HFFc6 (cell line): ENCODE measurements at regions not wholly inside any gene's neighbourhood (a gene's known extent, or its start where the extent isn't known, plus 50 kb on each side); places are given as distances from the start of the nearest gene placed in this dataset.
"Not testable (repeated sequence)": the region's sequence is repeated elsewhere in the genome, so short reads cannot be mapped to it uniquely, and the experiment has no call there.

Experiments used
- DNase-seq: peaks from one replicate; pipeline ENCODE4 v3.0.0-alpha.2; 2018
- H3K27ac Mint-ChIP-seq: 2 replicates; pipeline ENCODE4 v1.8.0; 2020; ENCODE audit warnings: mild to moderate bottlenecking, mixed read lengths
- H3K27me3 Mint-ChIP-seq: 2 replicates; pipeline ENCODE4 v1.8.0; 2021; ENCODE audit warnings: mild to moderate bottlenecking, moderate library complexity, mixed read lengths; ENCODE audit not compliant: insufficient read depth
- H3K36me3 Mint-ChIP-seq: 2 replicates; pipeline ENCODE4 v1.8.0; 2021; ENCODE audit warnings: low read depth, mixed read lengths
- H3K4me1 Mint-ChIP-seq: 2 replicates; pipeline ENCODE4 v1.8.0; 2020; ENCODE audit warnings: low read depth, mixed read lengths
- H3K4me3 Mint-ChIP-seq: 2 replicates; pipeline ENCODE4 v1.8.0; 2020; ENCODE audit warnings: mild to moderate bottlenecking, moderate library complexity, mixed read lengths
- H3K9me3 Mint-ChIP-seq: 2 replicates; pipeline ENCODE4 v1.8.0; 2020; ENCODE audit warnings: mild to moderate bottlenecking, mixed read lengths
- CTCF ChIP-seq: fragments of 200-600 bp; sonication (generic); IDR thresholded peaks from 2 replicates; pipeline ENCODE4 v1.5.0; 2021; ENCODE audit warnings: antibody characterized with exemption, mild to moderate bottlenecking

- no peaks in the 10 kb centered on the region for H3K4me1 Mint-ChIP-seq
- TF ChIP-seq CTCF: no peak
- no peak for DNase-seq
- H3K4me3 Mint-ChIP-seq: no peak overlapping the region
- H3K27ac Mint-ChIP-seq: no peak overlapping the region
- no peaks in the 10 kb centered on the region for H3K9me3 Mint-ChIP-seq
- H3K27me3 Mint-ChIP-seq: no peaks in the 10 kb centered on the region; the same call in 1 of the 2 replicates
- no peaks in the 10 kb centered on the region for H3K36me3 Mint-ChIP-seq
Measured at GRCh38 chr3:178217479-178217878, 318.8 kb upstream of the KCNMB2 start.

GRCh38 chr3:178218231-178218630 lies 318.0 kb upstream of the KCNMB2 start:
- no peak for DNase-seq
- Mint-ChIP-seq H3K27ac (no peak overlapping the region), H3K4me3 (no peak overlapping the region)

GRCh38 chr3:178219661-178220060 lies 316.6 kb upstream of the KCNMB2 start:
- not testable (repeated sequence) for H3K4me1 Mint-ChIP-seq, DNase-seq, H3K9me3 Mint-ChIP-seq, H3K27ac Mint-ChIP-seq, H3K27me3 Mint-ChIP-seq, H3K36me3 Mint-ChIP-seq, H3K4me3 Mint-ChIP-seq

More at GRCh38 chr3:178218231-178218630, 318.0 kb upstream of the KCNMB2 start:
- no peaks in the 10 kb centered on the region for H3K4me1 Mint-ChIP-seq
- H3K9me3 Mint-ChIP-seq: no peaks in the 10 kb centered on the region
- TF ChIP-seq CTCF: no peak
- H3K36me3 Mint-ChIP-seq: no peaks in the 10 kb centered on the region
- H3K27me3 Mint-ChIP-seq: no peaks in the 10 kb centered on the region; the same call in 1 of the 2 replicates

GRCh38 chr3:178223876-178224275 lies 312.4 kb upstream of the KCNMB2 start:
- Mint-ChIP-seq H3K36me3 (no peaks in the 10 kb centered on the region), H3K9me3 (no peaks in the 10 kb centered on the region), H3K4me1 (no peaks in the 10 kb centered on the region), H3K27me3 (no peaks in the 10 kb centered on the region), H3K27ac (no peak overlapping the region), H3K4me3 (no peak overlapping the region)
- TF ChIP-seq CTCF: no peak
- DNase-seq: no peak

- H3K27me3 Mint-ChIP-seq: peaks cover 2% of the 10 kb centered on the region; the same call in 1 of the 2 replicates
- TF ChIP-seq CTCF: no peak
- no peaks in the 10 kb centered on the region for H3K4me1 Mint-ChIP-seq
- no peaks in the 10 kb centered on the region for H3K36me3 Mint-ChIP-seq
- H3K4me3 Mint-ChIP-seq: no peak overlapping the region
- DNase-seq: no peak
- no peak overlapping the region for H3K27ac Mint-ChIP-seq
- H3K9me3 Mint-ChIP-seq: no peaks in the 10 kb centered on the region
Measured at GRCh38 chr3:178226094-178226493, 310.1 kb upstream of the KCNMB2 start.

- no peak for TF ChIP-seq CTCF
- H3K4me1 Mint-ChIP-seq: peaks cover 13% of the 10 kb centered on the region
- DNase-seq: no peak
- no peaks in the 10 kb centered on the region for H3K36me3 Mint-ChIP-seq
- no peak overlapping the region for H3K4me3 Mint-ChIP-seq
- no peak overlapping the region for H3K27ac Mint-ChIP-seq
- no peaks in the 10 kb centered on the region for H3K9me3 Mint-ChIP-seq
- H3K27me3 Mint-ChIP-seq: peaks cover 2% of the 10 kb centered on the region; the same call in 1 of the 2 replicates
Measured at GRCh38 chr3:178231645-178232044, 304.6 kb upstream of the KCNMB2 start.
